Neural cell (in vitro differentiated cells): ENCODE measurements at regions not wholly inside any gene's neighbourhood (a gene's known extent, or its start where the extent isn't known, plus 50 kb on each side); places are given as distances from the start of the nearest gene placed in this dataset.

Source experiments
- H2AFZ ChIP-seq: fragments of 200-600, 300-800 bp; sonication (generic), shearing (Covaris generic); 2 replicates; pipeline ENCODE4 v1.6.0; 2014; ENCODE audit warnings: low read depth, mild to moderate bottlenecking, antibody characterized with exemption, low read length, moderate library complexity
- H3F3A ChIP-seq: fragments of 200-600 bp; shearing (Covaris generic); 2 replicates; pipeline ENCODE4 v1.6.1; 2016; ENCODE audit warnings: mild to moderate bottlenecking, moderate library complexity, mixed read lengths, antibody characterized with exemption, low read length; ENCODE audit not compliant: insufficient read depth, poor library complexity, severe bottlenecking
- H3K27ac ChIP-seq: fragments of 200-600, 300-800 bp; sonication (generic), shearing (Covaris generic); 2 replicates; pipeline ENCODE4 v1.5.1; 2014; ENCODE audit warnings: mild to moderate bottlenecking, low read length, moderate library complexity
- H3K27me3 ChIP-seq: fragments of 300-800, 200-600 bp; sonication (generic), shearing (Covaris generic); 2 replicates; pipeline ENCODE4 v1.6.0; 2014; ENCODE audit warnings: mild to moderate bottlenecking, low read depth, low read length, moderate library complexity; ENCODE audit not compliant: insufficient read depth
- H3K36me3 ChIP-seq: fragments of 300-800, 200-600 bp; sonication (generic), shearing (Covaris generic); 2 replicates; pipeline ENCODE4 v1.5.1; 2014; ENCODE audit warnings: mild to moderate bottlenecking, antibody characterized with exemption, low read length, moderate library complexity; ENCODE audit not compliant: insufficient read depth
- H3K4me2 ChIP-seq: fragments of 300-800, 200-600 bp; sonication (generic), shearing (Covaris generic); 2 replicates; pipeline ENCODE4 v1.6.0; 2014; ENCODE audit warnings: mild to moderate bottlenecking, low read length
- H3K4me3 ChIP-seq: fragments of 300-800, 200-600 bp; sonication (generic), shearing (Covaris generic); 2 replicates; pipeline ENCODE4 v1.5.1; 2014; ENCODE audit warnings: mild to moderate bottlenecking, low read length, moderate library complexity
- H3K79me2 ChIP-seq: fragments of 200-600 bp; shearing (Covaris generic); replicated peaks from 2 replicates; pipeline ENCODE4 v1.6.0; 2014; ENCODE audit warnings: mild to moderate bottlenecking, low read length, moderate library complexity; ENCODE audit not compliant: insufficient read depth
- H3K9ac ChIP-seq: fragments of 300-800, 200-600 bp; sonication (generic), shearing (Covaris generic); 2 replicates; pipeline ENCODE4 v1.6.1; 2016; ENCODE audit warnings: mild to moderate bottlenecking, low read length, mixed read lengths
- H3K9me2 ChIP-seq: fragments of 200-600 bp; shearing (Covaris generic); 2 replicates; pipeline ENCODE4 v1.6.1; 2016; ENCODE audit warnings: mild to moderate bottlenecking, low read length, mixed read lengths; ENCODE audit not compliant: insufficient read depth
- H3K9me3 ChIP-seq: fragments of 200-600, 300-800 bp; sonication (generic), shearing (Covaris generic); 2 replicates; pipeline ENCODE4 v1.6.1; 2016; ENCODE audit warnings: mild to moderate bottlenecking, mixed run types, low read length, moderate library complexity, mixed read lengths
- H4K20me1 ChIP-seq: fragments of 200-600 bp; shearing (Covaris generic); 2 replicates; pipeline ENCODE4 v1.6.1; 2016; ENCODE audit warnings: mild to moderate bottlenecking, mixed run types; ENCODE audit not compliant: insufficient read depth
- EP300 ChIP-seq: fragments of 450-650 bp; conservative IDR thresholded peaks from 2 replicates; pipeline ENCODE4 v1.6.1; 2014; ENCODE audit warnings: antibody characterized with exemption, mild to moderate bottlenecking, moderate library complexity; ENCODE audit not compliant: poor library complexity, severe bottlenecking
- EZH2 ChIP-seq: fragments of 200-600, 300-800 bp; shearing (Covaris generic), sonication (generic); IDR thresholded peaks from 2 replicates; pipeline ENCODE4 v1.6.1; 2014; ENCODE audit warnings: antibody characterized with exemption, low read length, borderline replicate concordance, mild to moderate bottlenecking; ENCODE audit not compliant: insufficient read depth, poor library complexity, severe bottlenecking
- MXI1 ChIP-seq: fragments of 450-650 bp; conservative IDR thresholded peaks from 2 replicates; pipeline ENCODE4 v1.6.1; 2014; ENCODE audit warnings: antibody characterized with exemption, mild to moderate bottlenecking; ENCODE audit not compliant: poor library complexity, severe bottlenecking
- POLR2AphosphoS5 ChIP-seq: IDR thresholded peaks from 2 replicates; pipeline ENCODE4 v1.6.1; 2012
- RAD21 ChIP-seq: fragments of 450-650 bp; conservative IDR thresholded peaks from 2 replicates; pipeline ENCODE4 v1.6.1; 2014; ENCODE audit warnings: antibody characterized with exemption, mild to moderate bottlenecking, moderate library complexity
- SMC3 ChIP-seq: fragments of 450-650 bp; conservative IDR thresholded peaks from 2 replicates; pipeline ENCODE4 v1.6.1; 2014; ENCODE audit warnings: antibody characterized with exemption, mild to moderate bottlenecking, moderate library complexity; ENCODE audit not compliant: poor library complexity
- TAF1 ChIP-seq: IDR thresholded peaks from 2 replicates; pipeline ENCODE4 v1.6.1; 2012; ENCODE audit warnings: low read depth
- TF ChIP-seq, protein P1 (sequence below): IDR thresholded peaks from 2 replicates; pipeline ENCODE4 v1.6.1; 2012; ENCODE audit warnings: borderline replicate concordance
- TF ChIP-seq, protein P2 (sequence below): fragments of 450-650 bp; IDR thresholded peaks from 2 replicates; pipeline ENCODE4 v1.5.1; 2014; ENCODE audit warnings: antibody characterized with exemption, mild to moderate bottlenecking, moderate library complexity; ENCODE audit not compliant: poor library complexity, severe bottlenecking

DNA sequence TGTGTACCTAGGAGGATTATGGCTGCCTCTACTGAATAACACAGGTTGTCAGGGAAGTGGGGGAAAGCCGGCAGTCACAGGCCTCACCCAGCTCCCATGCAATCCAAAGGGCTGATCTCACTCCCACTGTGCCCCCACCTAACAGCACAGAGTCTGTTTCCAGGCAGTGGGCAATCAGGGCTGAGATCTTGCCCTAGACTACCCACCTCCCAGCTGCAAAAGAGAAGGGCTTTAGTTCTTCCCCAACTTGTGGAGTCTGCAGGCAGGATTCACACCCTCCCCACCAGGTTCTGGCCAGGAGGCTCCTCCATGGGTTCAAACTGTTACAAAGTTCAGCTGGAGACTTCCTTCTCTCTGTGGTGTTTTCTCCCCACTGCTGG, 66.0 kb upstream of the OLIG3 start:
- no peak overlapping the region for H3K4me2 ChIP-seq
- no peaks in the 10 kb centered on the region for H3K27me3 ChIP-seq
- H3K9me3 ChIP-seq, result peaks cover 3% of the 10 kb centered on the region
- H3K9me2 ChIP-seq, result no peaks in the 10 kb centered on the region
- H3K9ac ChIP-seq, result no peak overlapping the region
- H2AFZ ChIP-seq, result no peak overlapping the region
- H3F3A ChIP-seq, result no peaks in the 10 kb centered on the region
- no peak overlapping the region for H3K4me3 ChIP-seq
- H3K79me2 ChIP-seq, result no peaks in the 10 kb centered on the region
- no peak for TF ChIP-seq MXI1
- TF ChIP-seq, protein P1, sequence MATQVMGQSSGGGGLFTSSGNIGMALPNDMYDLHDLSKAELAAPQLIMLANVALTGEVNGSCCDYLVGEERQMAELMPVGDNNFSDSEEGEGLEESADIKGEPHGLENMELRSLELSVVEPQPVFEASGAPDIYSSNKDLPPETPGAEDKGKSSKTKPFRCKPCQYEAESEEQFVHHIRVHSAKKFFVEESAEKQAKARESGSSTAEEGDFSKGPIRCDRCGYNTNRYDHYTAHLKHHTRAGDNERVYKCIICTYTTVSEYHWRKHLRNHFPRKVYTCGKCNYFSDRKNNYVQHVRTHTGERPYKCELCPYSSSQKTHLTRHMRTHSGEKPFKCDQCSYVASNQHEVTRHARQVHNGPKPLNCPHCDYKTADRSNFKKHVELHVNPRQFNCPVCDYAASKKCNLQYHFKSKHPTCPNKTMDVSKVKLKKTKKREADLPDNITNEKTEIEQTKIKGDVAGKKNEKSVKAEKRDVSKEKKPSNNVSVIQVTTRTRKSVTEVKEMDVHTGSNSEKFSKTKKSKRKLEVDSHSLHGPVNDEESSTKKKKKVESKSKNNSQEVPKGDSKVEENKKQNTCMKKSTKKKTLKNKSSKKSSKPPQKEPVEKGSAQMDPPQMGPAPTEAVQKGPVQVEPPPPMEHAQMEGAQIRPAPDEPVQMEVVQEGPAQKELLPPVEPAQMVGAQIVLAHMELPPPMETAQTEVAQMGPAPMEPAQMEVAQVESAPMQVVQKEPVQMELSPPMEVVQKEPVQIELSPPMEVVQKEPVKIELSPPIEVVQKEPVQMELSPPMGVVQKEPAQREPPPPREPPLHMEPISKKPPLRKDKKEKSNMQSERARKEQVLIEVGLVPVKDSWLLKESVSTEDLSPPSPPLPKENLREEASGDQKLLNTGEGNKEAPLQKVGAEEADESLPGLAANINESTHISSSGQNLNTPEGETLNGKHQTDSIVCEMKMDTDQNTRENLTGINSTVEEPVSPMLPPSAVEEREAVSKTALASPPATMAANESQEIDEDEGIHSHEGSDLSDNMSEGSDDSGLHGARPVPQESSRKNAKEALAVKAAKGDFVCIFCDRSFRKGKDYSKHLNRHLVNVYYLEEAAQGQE, result no peak
- no peak for TF ChIP-seq EP300
- TF ChIP-seq TAF1, result no peak
- no peak for TF ChIP-seq SMC3
- TF ChIP-seq RAD21, result no peak
- TF ChIP-seq, protein P2, sequence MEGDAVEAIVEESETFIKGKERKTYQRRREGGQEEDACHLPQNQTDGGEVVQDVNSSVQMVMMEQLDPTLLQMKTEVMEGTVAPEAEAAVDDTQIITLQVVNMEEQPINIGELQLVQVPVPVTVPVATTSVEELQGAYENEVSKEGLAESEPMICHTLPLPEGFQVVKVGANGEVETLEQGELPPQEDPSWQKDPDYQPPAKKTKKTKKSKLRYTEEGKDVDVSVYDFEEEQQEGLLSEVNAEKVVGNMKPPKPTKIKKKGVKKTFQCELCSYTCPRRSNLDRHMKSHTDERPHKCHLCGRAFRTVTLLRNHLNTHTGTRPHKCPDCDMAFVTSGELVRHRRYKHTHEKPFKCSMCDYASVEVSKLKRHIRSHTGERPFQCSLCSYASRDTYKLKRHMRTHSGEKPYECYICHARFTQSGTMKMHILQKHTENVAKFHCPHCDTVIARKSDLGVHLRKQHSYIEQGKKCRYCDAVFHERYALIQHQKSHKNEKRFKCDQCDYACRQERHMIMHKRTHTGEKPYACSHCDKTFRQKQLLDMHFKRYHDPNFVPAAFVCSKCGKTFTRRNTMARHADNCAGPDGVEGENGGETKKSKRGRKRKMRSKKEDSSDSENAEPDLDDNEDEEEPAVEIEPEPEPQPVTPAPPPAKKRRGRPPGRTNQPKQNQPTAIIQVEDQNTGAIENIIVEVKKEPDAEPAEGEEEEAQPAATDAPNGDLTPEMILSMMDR, result no peak
- no peak for TF ChIP-seq EZH2
- no peak for TF ChIP-seq POLR2AphosphoS5
- no peaks in the 10 kb centered on the region for H3K36me3 ChIP-seq
- H4K20me1 ChIP-seq, result no peaks in the 10 kb centered on the region
- H3K27ac ChIP-seq, result no peak overlapping the region

DNA sequence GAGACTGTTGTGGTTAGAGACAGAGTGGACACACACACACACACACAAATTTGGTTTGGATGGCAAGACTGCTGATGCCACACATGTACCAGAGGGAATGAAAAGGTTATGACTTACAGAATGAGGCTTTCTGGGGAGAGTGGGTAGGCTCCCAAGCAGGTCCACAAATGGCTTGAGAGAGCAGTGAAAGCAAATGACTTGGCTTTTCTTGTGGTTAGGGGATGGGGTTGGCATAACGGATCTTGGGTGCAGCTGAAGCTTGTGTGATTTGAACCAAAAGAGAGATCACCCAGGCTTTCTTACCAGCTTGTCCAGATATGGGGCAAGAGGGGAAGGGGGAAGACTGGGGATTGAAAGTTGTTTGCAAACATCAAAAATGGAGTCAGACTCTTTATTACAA, 73.9 kb upstream of the OLIG3 start:
- Histone ChIP-seq H3K79me2 (no peaks in the 10 kb centered on the region), H4K20me1 (no peaks in the 10 kb centered on the region), H3K27ac (no peak overlapping the region), H3K4me2 (no peak overlapping the region), H3K9me2 (no peaks in the 10 kb centered on the region), H3K27me3 (no peaks in the 10 kb centered on the region), H3K9ac (no peak overlapping the region), H2AFZ (no peak overlapping the region), H3F3A (no peaks in the 10 kb centered on the region), H3K9me3 (peaks cover 3% of the 10 kb centered on the region), H3K4me3 (no peak overlapping the region), H3K36me3 (no peaks in the 10 kb centered on the region)
- no peak for TF ChIP-seq EZH2
- TF ChIP-seq EP300, result no peak
- TF ChIP-seq, protein P1, result no peak
- TF ChIP-seq TAF1, result no peak
- TF ChIP-seq, protein P2, result no peak
- TF ChIP-seq POLR2AphosphoS5, result no peak
- TF ChIP-seq RAD21, result no peak
- no peak for TF ChIP-seq MXI1
- no peak for TF ChIP-seq SMC3
